CD4-positive, alpha-beta T cell treated with Interleukin-15 for 4 hours (primary cell): ENCODE measurements at regions not wholly inside any gene's neighbourhood (a gene's known extent, or its start where the extent isn't known, plus 50 kb on each side); places are given as distances from the start of the nearest gene placed in this dataset.
"Not testable (repeated sequence)": the region's sequence is repeated elsewhere in the genome, so short reads cannot be mapped to it uniquely, and the experiment has no call there.

Source experiments
- DNase-seq: peaks from one replicate; pipeline ENCODE4 v3.0.0-alpha.2; 2020; ENCODE audit warnings: low spot score

DNA sequence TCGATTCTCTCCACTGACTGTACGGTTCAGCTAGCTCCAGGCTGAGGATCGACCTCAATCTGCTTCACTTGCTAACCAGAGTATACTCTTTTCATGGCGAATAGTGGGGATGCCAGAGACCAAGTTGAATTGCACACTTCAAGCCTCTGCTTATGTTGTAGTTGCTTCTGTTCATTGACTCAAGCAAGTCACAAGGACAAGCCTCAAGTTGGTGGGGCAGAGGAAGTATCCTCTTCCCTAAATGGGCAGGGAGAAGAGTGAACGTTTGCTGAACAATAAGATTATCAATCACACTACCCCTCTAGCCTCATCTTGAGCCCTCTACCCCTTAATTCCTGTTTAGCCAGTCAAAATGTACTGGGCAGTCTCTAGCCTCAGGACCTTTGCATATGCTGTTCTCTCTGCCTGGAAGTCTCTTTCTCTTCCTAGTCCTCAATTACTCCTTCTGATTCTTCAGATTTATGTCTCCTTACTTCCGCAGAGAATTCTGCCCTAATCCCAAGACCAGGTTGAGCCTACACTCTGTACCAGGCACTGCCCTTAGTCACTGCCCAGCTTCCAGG is 390.4 kb upstream of the PROK2 start:
- DNase-seq, result no peak

DNA sequence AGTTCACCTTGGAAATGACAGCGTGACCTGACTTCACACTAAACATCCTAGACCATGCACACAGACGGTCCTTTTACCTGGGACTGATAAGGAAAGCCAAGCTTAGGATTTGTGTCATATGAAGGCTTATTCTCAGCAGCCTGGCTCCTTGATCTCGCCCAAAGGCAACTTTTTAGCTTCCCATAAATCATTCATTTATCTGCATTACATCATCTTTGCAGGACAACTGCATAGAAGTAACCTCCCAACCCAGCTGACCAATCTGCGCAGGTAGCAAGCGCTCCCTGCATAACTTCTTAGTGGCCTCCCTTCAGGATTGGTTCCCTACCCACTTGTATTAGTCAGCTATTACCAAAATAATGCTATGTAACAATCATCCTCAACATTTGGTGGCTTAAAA is 389.9 kb upstream of the PROK2 start:
- DNase-seq, result no peak

DNA sequence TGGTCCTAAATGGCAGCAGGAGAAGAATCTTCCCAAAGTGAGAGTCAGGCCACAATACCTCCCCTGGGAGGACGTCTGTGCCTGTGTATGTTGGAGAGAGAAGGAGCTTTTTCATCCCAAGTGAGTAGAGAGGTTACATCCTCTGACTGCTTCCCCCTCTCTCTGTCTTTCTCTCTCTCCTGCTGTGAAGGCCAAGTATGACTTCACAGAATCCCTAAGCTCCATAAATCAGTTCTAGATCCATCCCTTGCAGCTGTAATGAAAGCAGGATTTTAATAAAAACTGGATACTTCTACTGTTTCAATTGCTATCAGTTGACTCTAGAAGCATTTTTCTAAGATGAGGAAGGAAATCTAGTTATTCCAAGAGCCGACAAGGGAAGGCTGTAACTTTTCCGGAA is 389.1 kb upstream of the PROK2 start:
- DNase-seq, result no peak

GRCh38 chr3:72171946-72172345 is 387.0 kb upstream of the PROK2 start:
- no peak for DNase-seq

DNA sequence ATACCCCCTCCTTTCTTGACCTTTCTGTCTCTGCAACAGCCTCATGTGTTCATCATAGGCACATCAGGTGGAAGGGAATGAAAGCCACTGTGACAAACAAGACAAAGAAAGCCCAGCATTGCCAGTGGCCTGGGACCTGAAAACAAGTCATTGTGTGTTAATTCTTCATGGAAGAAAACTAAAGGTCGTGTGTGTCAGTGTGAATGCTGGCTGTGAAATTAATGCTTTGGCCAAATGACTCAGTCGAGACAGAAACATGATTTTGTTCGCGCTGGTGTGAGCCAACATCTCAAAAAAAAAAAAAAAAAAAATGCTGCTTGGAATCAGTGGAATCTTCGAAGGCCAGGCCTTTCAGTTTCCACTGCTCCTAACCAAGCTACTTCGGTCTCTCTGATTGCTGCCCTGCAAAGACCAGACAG is 386.5 kb upstream of the PROK2 start:
- DNase-seq, result no peak

- no peak for DNase-seq
Measured at GRCh38 chr3:72169561-72170472, 384.9 kb upstream of the PROK2 start.

DNA sequence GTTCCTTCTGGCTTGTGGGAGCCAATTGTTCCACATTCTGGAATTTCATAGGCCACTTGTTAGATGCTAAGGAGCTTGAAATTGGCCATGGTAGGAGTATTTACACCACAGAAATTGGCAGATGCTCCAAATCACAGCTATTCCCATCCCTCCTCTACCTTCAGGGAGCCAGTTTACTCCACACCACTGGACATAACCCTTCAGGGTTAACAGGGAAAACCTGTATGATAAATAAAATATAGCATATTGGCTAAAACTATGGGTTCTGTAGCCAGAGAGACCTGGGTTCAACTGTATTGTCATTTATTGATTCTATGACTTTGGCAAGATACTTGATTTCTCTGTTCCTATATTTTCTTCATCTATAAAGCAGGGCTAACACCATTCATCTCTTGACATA is 384.2 kb upstream of the PROK2 start:
- DNase-seq, result no peak

DNA sequence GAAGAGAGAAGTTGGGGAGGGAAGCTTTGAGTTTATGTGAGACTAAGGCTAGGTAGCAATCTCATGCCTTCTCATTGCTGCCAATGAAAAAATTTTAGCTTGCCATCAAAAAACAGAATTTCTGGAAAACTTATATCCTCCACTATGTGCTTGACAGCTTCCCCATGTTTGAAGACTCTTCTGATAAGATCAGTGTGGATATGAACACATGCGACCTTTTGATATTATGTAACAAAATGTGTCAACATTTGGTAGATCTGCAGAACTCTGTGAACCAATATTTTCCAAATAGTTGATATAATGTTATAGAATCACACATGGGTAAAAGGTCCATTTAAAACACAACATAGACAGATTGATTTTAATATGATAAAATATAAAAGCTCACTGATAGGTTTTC is 380.9 kb upstream of the PROK2 start:
- no peak for DNase-seq

DNA sequence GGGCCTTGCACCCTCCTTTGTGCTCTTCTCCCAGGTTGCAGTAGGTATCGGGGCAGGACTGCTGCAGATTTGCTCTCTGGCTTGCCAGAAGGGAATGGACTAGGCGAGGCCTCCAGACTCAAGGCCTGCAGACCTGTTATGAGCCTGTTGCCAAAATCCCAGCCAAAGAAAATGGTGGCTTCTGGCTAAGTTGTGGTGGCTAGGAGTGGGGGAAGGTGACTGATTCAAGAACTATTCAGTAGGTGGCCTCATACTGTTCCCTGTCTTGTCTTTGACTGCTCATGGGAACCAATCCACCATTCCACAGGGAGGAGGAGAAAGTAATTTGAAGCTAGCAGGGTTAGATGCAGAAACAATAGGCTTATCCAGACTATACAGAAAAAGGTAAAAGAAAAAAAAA is 380.4 kb upstream of the PROK2 start:
- no peak for DNase-seq

DNA sequence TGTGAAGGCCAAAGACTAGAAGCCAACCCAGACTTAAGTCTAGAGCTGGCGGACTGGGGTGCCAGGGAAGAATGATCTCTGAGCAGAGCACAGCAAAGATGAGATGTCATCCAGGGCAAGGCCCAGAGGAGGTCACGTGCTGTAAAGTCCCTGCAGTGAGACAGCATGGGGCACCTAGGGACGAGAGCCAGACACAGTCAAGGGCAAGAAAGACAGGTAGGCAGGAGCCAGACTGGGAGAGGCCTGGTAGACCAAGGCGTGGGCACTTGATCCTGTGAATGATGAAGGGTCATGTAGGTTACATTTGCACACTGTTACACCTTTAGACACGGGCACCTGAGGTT is 379.7 kb upstream of the PROK2 start:
- DNase-seq, result no peak

GRCh38 chr3:72163809-72164634 is 379.1 kb upstream of the PROK2 start:
- DNase-seq, result no peak

DNA sequence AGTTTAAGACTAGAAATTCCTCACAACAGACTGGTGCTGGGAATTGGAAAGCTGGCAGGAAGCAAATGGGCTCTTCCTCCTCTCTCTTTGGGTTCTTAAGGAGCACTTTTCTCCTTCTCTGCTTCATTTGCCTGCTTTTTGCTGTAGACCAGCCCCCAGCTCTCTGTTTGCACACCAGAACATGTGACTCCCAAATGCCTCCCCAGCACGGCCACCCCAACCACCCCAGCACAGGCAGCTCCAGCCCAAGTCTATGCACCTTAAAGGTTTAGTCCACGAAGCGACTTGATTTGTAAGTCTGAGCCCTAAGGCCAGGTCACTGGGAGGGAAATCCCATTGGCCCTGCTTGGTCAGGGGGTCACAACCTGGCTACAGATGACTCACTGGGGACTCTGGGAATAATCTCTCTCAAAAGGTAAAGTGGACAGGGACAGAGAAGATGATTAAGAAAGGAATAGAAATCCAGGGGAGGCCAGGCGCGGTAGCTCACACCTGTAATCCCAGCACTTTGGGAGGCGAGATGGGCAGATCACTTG is 377.8 kb upstream of the PROK2 start:
- no peak for DNase-seq

DNA sequence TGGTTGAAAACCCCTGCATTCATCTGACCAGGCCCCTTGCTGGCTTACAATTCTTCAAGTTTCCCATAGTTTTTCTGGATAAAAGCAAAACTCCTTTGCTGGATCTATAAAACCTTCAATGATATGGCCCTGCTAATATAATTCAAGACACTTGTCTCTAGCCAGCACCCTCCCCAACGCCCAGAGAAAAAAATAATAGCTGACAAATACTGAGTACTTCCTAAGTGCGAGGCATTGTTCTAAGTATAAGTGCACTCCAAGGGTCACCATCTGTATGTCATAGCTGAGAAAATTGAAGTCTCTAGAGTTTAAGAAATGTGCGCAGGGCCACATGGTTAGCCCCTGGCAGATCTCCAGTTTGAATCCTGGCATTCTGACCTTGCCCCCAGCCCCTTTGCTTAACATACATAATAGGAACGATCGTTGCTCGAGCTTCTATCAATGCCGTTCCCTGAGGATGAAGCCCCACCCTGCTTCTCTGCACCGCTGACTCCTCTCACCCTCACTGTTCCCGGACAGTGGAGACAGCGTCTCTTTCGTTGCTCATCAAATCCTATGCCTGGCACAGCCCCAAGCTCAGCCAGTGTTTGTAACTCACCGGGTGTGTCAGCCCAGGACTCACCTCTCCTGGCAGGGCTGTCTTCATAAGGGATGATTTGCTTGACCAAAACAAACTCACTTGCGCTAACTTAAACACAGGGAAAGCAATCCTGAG is 377.1 kb upstream of the PROK2 start:
- no peak for DNase-seq

- not testable (repeated sequence) for DNase-seq
Measured at GRCh38 chr3:72161285-72161684, 376.3 kb upstream of the PROK2 start.

DNA sequence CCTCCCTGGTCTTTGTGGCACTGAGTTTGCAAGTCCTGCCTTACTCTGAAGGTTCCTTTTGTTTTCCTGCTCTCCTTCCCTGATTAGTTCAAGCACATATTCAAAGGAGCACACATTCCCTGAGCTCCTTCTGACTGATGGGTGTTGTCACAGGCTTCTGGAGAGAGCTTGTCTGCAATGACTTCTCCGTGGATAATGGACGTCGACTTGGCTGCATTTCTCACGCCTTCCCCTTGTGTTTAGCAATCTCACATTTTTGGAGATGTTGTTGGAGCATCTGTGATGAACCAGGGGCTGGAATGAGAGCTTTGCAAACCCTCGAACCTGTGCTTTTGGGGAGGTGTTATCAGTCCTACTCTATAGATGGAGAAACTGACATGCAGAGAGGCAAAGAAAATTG is 375.4 kb upstream of the PROK2 start:
- no peak for DNase-seq

DNA sequence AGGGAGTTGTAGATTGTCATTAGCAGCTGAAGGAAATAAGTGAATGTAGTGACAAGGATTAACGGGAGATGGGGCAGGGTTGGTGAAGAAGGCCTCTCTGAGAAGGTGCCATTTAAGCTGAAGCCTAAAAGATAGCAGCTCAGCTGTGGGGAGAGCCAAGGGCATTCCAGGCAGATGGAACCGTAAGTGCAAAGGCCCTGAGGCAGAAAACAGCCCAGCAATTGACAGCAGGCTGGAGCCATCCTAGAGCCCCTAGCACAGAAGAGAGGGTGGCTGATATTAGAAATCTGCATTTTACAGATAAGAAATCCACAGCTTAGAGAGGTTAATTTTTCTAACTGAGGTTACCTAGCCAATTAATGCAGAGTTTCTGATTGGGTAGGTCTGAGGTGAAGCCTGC is 374.5 kb upstream of the PROK2 start:
- DNase-seq, result no peak

- no peak for DNase-seq
Measured at GRCh38 chr3:72158639-72159326, 373.8 kb upstream of the PROK2 start.

DNA sequence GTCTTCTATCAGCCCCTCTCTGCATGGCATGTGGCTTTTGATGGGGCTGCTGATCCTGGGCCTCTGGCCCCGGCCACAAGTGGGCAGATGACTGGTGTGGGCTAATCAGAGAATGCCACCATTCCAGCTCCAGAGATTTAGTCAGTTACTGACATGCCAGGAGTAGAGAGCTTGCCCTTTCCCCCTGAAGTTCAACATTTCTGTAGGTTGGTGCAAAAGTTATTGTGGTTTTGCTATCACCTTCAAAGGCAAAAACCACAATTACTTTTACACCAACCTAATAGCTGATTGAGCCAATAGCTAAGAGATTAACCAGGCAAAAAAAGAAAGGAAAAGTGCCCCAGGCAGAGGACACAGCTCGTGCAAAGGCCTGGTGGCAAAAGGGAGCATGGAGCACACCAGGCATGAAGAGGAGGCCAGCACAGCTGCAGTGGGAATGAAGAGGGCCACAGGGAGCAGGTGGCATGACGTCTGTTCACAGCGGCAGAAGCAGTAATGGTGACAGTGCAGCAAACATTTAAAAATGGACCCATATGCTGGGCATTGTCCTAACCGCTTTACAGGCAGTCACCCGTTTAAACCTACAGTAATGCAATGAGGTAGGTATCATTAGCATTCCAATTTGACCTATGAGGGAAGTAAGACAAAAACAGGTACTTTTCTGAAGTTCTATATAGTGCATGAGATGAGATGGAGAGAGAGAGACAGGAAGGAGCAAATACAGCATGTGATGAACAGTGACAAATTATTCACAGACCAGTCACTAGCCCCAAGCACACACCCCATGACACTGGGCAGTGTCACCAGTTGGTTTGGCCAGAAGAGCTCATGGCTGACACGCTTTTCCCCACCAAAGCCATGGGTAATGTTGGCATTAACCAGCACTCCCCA is 373.0 kb upstream of the PROK2 start:
- no peak for DNase-seq

DNA sequence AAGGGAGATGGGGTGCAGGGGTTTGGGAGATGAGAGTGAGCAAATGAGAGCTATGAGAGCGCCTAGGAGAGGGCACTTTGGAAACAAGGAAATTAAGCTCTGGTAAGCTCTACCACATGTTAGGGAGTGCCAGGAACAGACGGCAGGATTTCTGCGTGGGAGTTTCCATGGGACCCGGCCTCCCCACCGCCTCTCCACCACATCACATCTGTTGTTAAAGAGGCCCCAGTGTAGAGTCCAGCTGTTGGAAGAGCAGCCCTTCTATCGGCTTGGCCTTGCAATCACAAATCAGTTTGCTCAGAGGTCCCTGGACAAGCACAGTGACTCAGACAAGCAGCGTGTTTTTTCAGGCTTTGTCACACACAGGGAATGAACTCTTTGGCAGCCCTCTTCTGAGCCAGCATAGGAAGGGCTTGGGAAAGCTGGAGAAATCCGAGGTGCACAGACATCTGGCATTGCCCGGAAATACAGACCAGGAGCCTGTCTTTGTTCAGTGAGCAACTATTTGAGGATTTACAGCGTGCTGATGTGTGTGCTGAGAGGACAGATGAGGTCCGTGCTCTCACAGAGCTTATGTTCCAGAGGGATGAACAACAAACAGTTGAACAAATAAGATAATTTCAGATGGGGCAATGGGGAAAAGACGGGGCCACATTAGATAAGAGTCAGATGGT is 370.6 kb upstream of the PROK2 start:
- DNase-seq, result no peak
